ENCODE measurements at regions not wholly inside any gene's neighbourhood (a gene's known extent, or its start where the extent isn't known, plus 50 kb on each side); places are given as distances from the start of the nearest gene placed in this dataset.
"Not testable (repeated sequence)": the region's sequence is repeated elsewhere in the genome, so short reads cannot be mapped to it uniquely, and the experiment has no call there.

DNA sequence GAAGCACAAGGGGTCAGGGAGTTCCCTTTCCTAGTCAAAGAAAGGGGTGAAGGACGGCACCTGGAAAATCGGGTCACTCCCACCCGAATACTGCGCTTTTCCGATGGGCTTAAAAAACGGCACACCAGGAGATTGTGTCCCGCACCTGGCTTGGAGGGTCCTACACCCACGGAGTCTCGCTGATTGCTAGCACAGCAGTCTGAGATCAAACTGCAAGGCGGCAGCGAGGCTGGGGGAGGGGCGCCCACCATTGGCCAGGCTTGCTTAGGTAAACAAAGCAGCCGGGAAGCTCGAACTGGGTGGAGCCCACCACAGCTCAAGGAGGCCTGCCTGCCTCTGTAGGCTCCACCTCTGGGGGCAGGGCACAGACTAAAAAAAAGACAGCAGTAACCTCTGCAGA is 303.3 kb upstream of the GRM3 start:
- TF ChIP-seq CTCF (IDR thresholded peaks at IDR 0.05; ENCODE audit: low read length); EZH2 (IDR thresholded peaks at IDR 0.05; ENCODE audit: borderline replicate concordance, low read length): not testable (repeated sequence)

Measured in OCI-LY1 (cell line).